HCT116 (cell line): ENCODE measurements at regions not wholly inside any gene's neighbourhood (a gene's known extent, or its start where the extent isn't known, plus 50 kb on each side); places are given as distances from the start of the nearest gene placed in this dataset.

ENCODE experiments used
- ATAC-seq: fragments of 200-7000 bp; cut with Tn5 transposase; 2 replicates; pipeline ENCODE4 v1.9.1; 2020; ENCODE audit warnings: mild to moderate bottlenecking, moderate library complexity
- BruUV-seq: library from RNA; stranded (reverse); fragments of 400-500 nt; replicated peaks from 2 replicates; lab custom pipeline; 2021; lab: Mats Ljungman, UMichigan
- CTCF ChIA-PET: fragments of 300-600 bp; sonication (Branson Sonifier 250); formaldehyde crosslinking; loops from one replicate; lab custom pipeline; 2021; ENCODE audit warnings: antibody characterized with exemption; lab: Charles Lee
- POLR2A ChIA-PET: fragments of 300-600, 350-600 bp; sonication (Branson Sonifier 250); formaldehyde crosslinking; loops from one replicate; lab custom pipeline; 2021; ENCODE audit warnings: antibody characterized with exemption; lab: Charles Lee
- RAD21 ChIA-PET, 2 experiments: fragments of 300-600 bp; sonication (Branson Sonifier 250); formaldehyde crosslinking; loops; one replicate each; lab custom pipeline; 2023; ENCODE audit warnings: low total read pairs in 2 of 2; ENCODE audit not compliant: uncharacterized antibody in 2 of 2, unreplicated experiment in 2 of 2, low non-redundant PET in 1 of 2; lab: Charles Lee
- DNase-seq: peaks from one replicate; pipeline ENCODE4 v3.0.0-alpha.2; 2010; ENCODE audit warnings: low read depth, low spot score
- H2AFZ ChIP-seq: fragments of 200-600 bp; shearing (Covaris generic), sonication (generic); 2 replicates; pipeline ENCODE4 v1.6.1; 2017; ENCODE audit warnings: low read depth, mixed run types, mixed read lengths, antibody characterized with exemption, low read length; ENCODE audit not compliant: poor library complexity, severe bottlenecking
- H3K27ac ChIP-seq: 2 replicates; pipeline ENCODE4 v1.5.1; 2012; ENCODE audit warnings: low read depth, low read length
- H3K27me3 ChIP-seq: fragments of 200-600 bp; sonication (generic); 2 replicates; pipeline ENCODE4 v1.6.1; 2016; ENCODE audit warnings: mixed run types, low read length, mixed read lengths; ENCODE audit not compliant: insufficient read depth
- H3K36me3 ChIP-seq, 2 experiments: fragments of 200-500 bp in 1 of 2; fragments of 200-600 bp in 1 of 2; sonication (Bioruptor generic) in 1 of 2; sonication (generic) in 1 of 2; 2 replicates each; pipeline versions ENCODE4 v1.5.1 to v1.6.1; 2014 to 2016; ENCODE audit warnings: low read length in 2 of 2, inconsistent platforms in 1 of 2, mixed read lengths in 1 of 2, mixed run types in 1 of 2; ENCODE audit not compliant: insufficient read depth in 2 of 2, control insufficient read depth in 1 of 2
- H3K4me1 ChIP-seq, 2 experiments: fragments of 200-600 bp in 1 of 2; sonication (generic) in 1 of 2; 2 replicates each; pipeline versions ENCODE4 v1.5.1 to v1.6.1; 2012 to 2017; ENCODE audit warnings: low read length in 2 of 2, inconsistent platforms in 1 of 2, mild to moderate bottlenecking in 1 of 2, mixed read lengths in 1 of 2, mixed run types in 1 of 2, moderate library complexity in 1 of 2; ENCODE audit not compliant: insufficient read depth in 2 of 2, control insufficient read depth in 1 of 2
- H3K4me2 ChIP-seq: fragments of 200-600 bp; sonication (generic); 2 replicates; pipeline ENCODE4 v1.6.1; 2017; ENCODE audit warnings: mixed run types, low read length, mixed read lengths
- H3K4me3 ChIP-seq, 2 experiments: fragments of 200-600 bp in 1 of 2; sonication (generic) in 1 of 2; replicated peaks in 1 of 2; 2 replicates each; pipeline ENCODE4 v1.5.1; 2011 to 2016; ENCODE audit warnings: low read length in 2 of 2, control low read depth in 1 of 2, low read depth in 1 of 2, mild to moderate bottlenecking in 1 of 2, mixed read lengths in 1 of 2, mixed run types in 1 of 2
- H3K79me2 ChIP-seq: fragments of 200-600 bp; sonication (generic); 2 replicates; pipeline ENCODE4 v1.6.1; 2017; ENCODE audit warnings: mild to moderate bottlenecking, mixed run types, low read length, moderate library complexity, mixed read lengths; ENCODE audit not compliant: insufficient read depth
- H3K9ac ChIP-seq: fragments of 200-600 bp; sonication (generic); 2 replicates; pipeline ENCODE4 v1.6.1; 2016; ENCODE audit warnings: low read length, mixed read lengths
- H3K9me2 ChIP-seq: fragments of 200-600 bp; sonication (generic), shearing (Covaris generic); 2 replicates; pipeline ENCODE4 v1.6.1; 2017; ENCODE audit warnings: mixed run types, mild to moderate bottlenecking, moderate library complexity; ENCODE audit not compliant: insufficient read depth
- H3K9me3 ChIP-seq, 2 experiments: fragments of 200-500 bp in 1 of 2; fragments of 200-600 bp in 1 of 2; sonication (Bioruptor generic) in 1 of 2; sonication (generic) in 1 of 2; 2 replicates each; pipeline ENCODE4 v1.6.1; 2014 to 2017; ENCODE audit warnings: low read length in 2 of 2, mixed read lengths in 2 of 2, inconsistent platforms in 1 of 2, low read depth in 1 of 2, mild to moderate bottlenecking in 1 of 2, mixed run types in 1 of 2, moderate library complexity in 1 of 2; ENCODE audit not compliant: control insufficient read depth in 1 of 2, insufficient read depth in 1 of 2
- H4K20me1 ChIP-seq: fragments of 200-600 bp; sonication (generic), shearing (Covaris generic); 2 replicates; pipeline ENCODE4 v1.6.1; 2017; ENCODE audit warnings: mixed run types, mild to moderate bottlenecking, moderate library complexity; ENCODE audit not compliant: insufficient read depth
- ATF3 ChIP-seq: IDR thresholded peaks from 2 replicates; pipeline ENCODE4 v1.6.1; 2012
- CBX3 ChIP-seq: IDR thresholded peaks from 2 replicates; pipeline ENCODE4 v1.6.1; 2012; ENCODE audit warnings: low read depth
- CEBPB ChIP-seq: IDR thresholded peaks from 2 replicates; pipeline ENCODE4 v1.6.1; 2012; ENCODE audit warnings: low read depth
- CTCF ChIP-seq, 3 experiments: fragments of 200-600 bp in 1 of 3; sonication (generic) in 1 of 3; IDR thresholded peaks in 2 of 3; conservative IDR thresholded peaks in 1 of 3; 2 replicates each; pipeline ENCODE4 v1.5.1; 2012 to 2017; ENCODE audit warnings: low read depth in 2 of 3, low read length in 2 of 3, antibody characterized with exemption in 1 of 3, borderline replicate concordance in 1 of 3, control low read depth in 1 of 3, mild to moderate bottlenecking in 1 of 3, mixed read lengths in 1 of 3, mixed run types in 1 of 3, moderate library complexity in 1 of 3; ENCODE audit not compliant: insufficient read depth in 1 of 3
- ELF1 ChIP-seq: IDR thresholded peaks from 2 replicates; pipeline ENCODE4 v1.6.1; 2012; ENCODE audit warnings: low read depth, borderline replicate concordance
- FOSL1 ChIP-seq: IDR thresholded peaks from 2 replicates; pipeline ENCODE4 v1.6.1; 2012; ENCODE audit warnings: low read depth
- MAX ChIP-seq: IDR thresholded peaks from 2 replicates; pipeline ENCODE4 v1.6.1; 2012
- SIN3A ChIP-seq: IDR thresholded peaks from 2 replicates; pipeline ENCODE4 v1.6.1; 2012; ENCODE audit warnings: low read depth
- SRF ChIP-seq: IDR thresholded peaks from 2 replicates; pipeline ENCODE4 v1.6.1; 2012; ENCODE audit warnings: low read depth
- TCF7L2 ChIP-seq: IDR thresholded peaks from 2 replicates; pipeline ENCODE4 v1.7.0; 2011; ENCODE audit warnings: borderline replicate concordance, inconsistent platforms; ENCODE audit not compliant: insufficient read depth, insufficient read length; ENCODE audit errors: extremely low read depth
- ZBTB33 ChIP-seq: IDR thresholded peaks from 2 replicates; pipeline ENCODE4 v1.6.1; 2011; ENCODE audit warnings: mild to moderate bottlenecking, low read length, moderate library complexity; ENCODE audit not compliant: insufficient replicate concordance; ENCODE audit errors: extremely low read depth
- ZFX ChIP-seq: fragments of 450-650 bp; IDR thresholded peaks from 2 replicates; pipeline ENCODE4 v1.6.1; 2017
- ZNF274 ChIP-seq: fragments of 200-500 bp; sonication (Bioruptor generic); IDR thresholded peaks from 2 replicates; pipeline ENCODE4 v1.6.1; 2014; ENCODE audit warnings: mild to moderate bottlenecking, low read depth, low read length, inconsistent platforms
- intact Hi-C: fragments of 100-400 bp; cut with micrococcal nuclease; formaldehyde crosslinking; loops from 2 replicates; pipeline ENCODE4 v1.10.0; 2022

- no peak for TF ChIP-seq MAX
- no peak for TF ChIP-seq CBX3
- TF ChIP-seq ELF1 = no peak
- no peak for TF ChIP-seq ZBTB33
- TF ChIP-seq FOSL1 = no peak
- no peak for TF ChIP-seq CEBPB
- TF ChIP-seq ZNF274 = no peak
- no peak for TF ChIP-seq TCF7L2
- no peak for TF ChIP-seq SIN3A
- no peak for TF ChIP-seq ZFX
- TF ChIP-seq SRF = no peak
Measured at GRCh38 chr3:135766115-135766514, 199.4 kb upstream of the PPP2R3A start (continued).

- no TSS peak for BruUV-seq
- H4K20me1 ChIP-seq = no peaks in the 10 kb centered on the region
- H3K4me3 ChIP-seq = no peak overlapping the region
- no peak overlapping the region for H3K27ac ChIP-seq
- H3K27me3 ChIP-seq = peaks cover 43% of the 10 kb centered on the region
- ChIA-PET POLR2A (no interaction called here), RAD21 (no interaction called here), CTCF (no interaction called here)
- ATAC-seq = no peak
- intact Hi-C loops = no loop called here
- no peak for TF ChIP-seq CTCF (IDR thresholded peaks at IDR 0.05 in 2 of 3, conservative IDR thresholded peaks at IDR 0.05 in 1 of 3; ENCODE audit: borderline replicate concordance in 1 of 3, insufficient read depth in 1 of 3, low read depth in 2 of 3, low read length in 2 of 3)
- TF ChIP-seq ELF1 = no peak
- TF ChIP-seq MAX = no peak
- no peak for TF ChIP-seq ZFX
- TF ChIP-seq ATF3 = no peak
- TF ChIP-seq SIN3A = no peak
- DNase-seq = no peak
- H3K4me1 ChIP-seq = no peaks in the 10 kb centered on the region
- H3K9me3 ChIP-seq = no peaks in the 10 kb centered on the region
- H2AFZ ChIP-seq = no peak overlapping the region
- H3K4me2 ChIP-seq = no peak overlapping the region
- H3K9me2 ChIP-seq = no peaks in the 10 kb centered on the region; the same call in 1 of the 2 replicates
- no peaks in the 10 kb centered on the region for H3K79me2 ChIP-seq
- no peak overlapping the region for H3K9ac ChIP-seq
- H3K36me3 ChIP-seq = no peaks in the 10 kb centered on the region
Measured at GRCh38 chr3:135771760-135772159, 193.8 kb upstream of the PPP2R3A start.
